Epithelial cell of esophagus (primary cell): ENCODE measurements at regions not wholly inside any gene's neighbourhood (a gene's known extent, or its start where the extent isn't known, plus 50 kb on each side); places are given as distances from the start of the nearest gene placed in this dataset.

Experiments used
- DNase-seq: peaks from one replicate; pipeline ENCODE4 v3.0.0; 2010; ENCODE audit warnings: low read depth
- H3K4me3 ChIP-seq: 2 replicates; pipeline ENCODE4 v1.5.1; 2011; ENCODE audit warnings: mild to moderate bottlenecking, low read length, control low read depth
- TF ChIP-seq, protein P1 (sequence below): IDR thresholded peaks from 2 replicates; pipeline ENCODE4 v1.5.1; 2011; ENCODE audit warnings: low read depth, mild to moderate bottlenecking, low read length, control low read depth, inconsistent platforms; ENCODE audit not compliant: insufficient read depth; ENCODE audit errors: missing control alignments

DNA sequence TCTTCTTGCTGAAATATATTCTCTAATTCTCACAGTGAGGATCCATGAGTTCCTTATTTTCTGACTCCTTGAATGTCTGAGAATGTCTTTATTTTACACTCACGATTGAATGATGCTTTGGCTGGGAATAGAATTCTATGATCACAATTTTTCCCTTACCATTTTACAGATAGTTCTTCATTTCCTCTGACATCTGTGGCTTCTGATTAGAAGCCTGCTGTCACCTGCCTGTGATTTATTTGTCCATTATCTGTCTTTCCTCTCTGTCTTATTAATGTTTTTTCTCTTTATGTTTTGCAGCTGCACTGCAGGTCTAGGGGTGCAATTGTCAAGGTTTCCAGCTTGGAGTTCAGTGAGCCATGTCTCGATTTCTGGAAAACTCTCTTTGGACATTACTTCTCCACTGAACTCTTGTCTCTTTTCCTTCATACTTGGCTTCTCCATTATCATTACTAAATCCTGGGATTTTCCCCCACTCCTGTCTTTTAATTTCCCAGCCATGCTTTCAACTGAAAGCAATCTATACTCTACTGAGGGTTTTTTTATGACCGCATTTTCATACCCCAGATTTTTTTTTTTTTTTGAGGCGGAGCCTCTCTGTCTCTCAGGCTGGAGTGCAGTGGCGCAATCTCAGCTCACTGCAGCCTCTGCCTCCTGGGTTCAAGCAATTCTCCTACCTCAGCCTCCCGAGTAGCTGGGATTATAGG, 85.8 kb upstream of the PRNP start:
- no peak for DNase-seq
- TF ChIP-seq, protein P1, sequence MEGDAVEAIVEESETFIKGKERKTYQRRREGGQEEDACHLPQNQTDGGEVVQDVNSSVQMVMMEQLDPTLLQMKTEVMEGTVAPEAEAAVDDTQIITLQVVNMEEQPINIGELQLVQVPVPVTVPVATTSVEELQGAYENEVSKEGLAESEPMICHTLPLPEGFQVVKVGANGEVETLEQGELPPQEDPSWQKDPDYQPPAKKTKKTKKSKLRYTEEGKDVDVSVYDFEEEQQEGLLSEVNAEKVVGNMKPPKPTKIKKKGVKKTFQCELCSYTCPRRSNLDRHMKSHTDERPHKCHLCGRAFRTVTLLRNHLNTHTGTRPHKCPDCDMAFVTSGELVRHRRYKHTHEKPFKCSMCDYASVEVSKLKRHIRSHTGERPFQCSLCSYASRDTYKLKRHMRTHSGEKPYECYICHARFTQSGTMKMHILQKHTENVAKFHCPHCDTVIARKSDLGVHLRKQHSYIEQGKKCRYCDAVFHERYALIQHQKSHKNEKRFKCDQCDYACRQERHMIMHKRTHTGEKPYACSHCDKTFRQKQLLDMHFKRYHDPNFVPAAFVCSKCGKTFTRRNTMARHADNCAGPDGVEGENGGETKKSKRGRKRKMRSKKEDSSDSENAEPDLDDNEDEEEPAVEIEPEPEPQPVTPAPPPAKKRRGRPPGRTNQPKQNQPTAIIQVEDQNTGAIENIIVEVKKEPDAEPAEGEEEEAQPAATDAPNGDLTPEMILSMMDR: no peak
- no peak overlapping the region for H3K4me3 ChIP-seq

- TF ChIP-seq, protein P1: no peak
- no peak overlapping the region for H3K4me3 ChIP-seq
- no peak for DNase-seq
Measured at GRCh38 chr20:4597215-4597614, 89.0 kb upstream of the PRNP start.

DNA sequence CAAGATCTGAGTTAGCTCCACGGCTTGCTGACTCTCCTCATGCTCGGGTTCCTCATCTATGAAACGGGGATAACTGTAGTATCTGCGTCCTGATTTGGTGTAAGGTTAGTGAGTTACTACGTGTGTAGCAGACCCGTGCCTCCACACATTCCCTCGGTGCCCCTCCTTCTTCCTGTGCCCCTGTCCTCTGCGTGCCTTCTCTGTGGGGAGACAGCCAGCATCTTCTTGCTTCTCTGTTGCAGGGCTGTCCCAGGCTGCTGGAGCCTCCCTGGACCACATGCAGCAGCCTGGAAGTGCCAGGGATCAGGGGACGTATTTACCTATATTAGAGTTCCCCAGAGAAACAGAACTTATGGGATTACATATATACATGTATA, 93.1 kb upstream of the PRNP start:
- no peak for DNase-seq
- TF ChIP-seq, protein P1: no peak
- no peak overlapping the region for H3K4me3 ChIP-seq

DNA sequence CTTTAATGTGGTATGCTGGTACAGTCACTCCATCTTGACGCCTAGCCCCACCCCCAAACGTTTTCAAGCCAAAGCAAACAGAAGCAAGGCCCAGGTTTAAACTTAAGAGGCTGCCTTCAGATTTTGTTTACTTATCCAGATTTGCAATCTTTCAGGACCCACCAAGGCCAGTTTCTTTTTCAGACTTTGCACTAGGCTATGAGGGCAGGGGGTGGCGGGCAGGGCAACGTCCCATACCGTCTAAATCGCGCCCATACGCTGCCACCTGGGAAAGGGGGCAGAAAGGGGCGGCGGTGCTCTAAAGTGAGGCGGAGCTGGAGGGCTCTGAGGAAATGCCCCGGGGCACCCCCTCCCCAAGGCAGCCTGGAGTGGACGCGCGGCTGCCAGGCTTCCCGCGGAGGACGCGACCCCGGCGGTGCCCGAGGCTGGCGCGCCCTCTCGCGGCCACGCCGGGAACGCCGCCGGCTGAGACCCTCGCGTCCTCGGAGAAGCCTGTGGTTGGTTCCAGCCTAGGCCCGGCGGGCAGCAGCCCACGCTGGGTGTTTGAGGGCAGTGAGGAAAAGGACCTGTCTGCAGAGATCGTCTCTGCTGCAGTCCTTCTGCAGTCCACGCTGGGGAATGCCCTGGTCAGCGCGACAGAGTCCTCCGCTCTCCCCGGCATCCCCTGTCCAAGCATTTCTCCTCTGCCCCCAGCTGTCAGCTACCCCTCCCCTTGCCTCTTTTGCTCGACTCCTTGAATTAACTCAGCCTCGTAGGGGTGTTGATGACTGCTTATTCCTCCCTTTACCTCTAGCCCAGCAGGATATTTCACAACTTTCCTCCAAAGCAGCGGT, 93.7 kb upstream of the PRNP start:
- peak; percentile 30 for DNase-seq
- H3K4me3 ChIP-seq: peak overlapping the region; percentile 34
- TF ChIP-seq, protein P1: peak; percentile 50

DNA sequence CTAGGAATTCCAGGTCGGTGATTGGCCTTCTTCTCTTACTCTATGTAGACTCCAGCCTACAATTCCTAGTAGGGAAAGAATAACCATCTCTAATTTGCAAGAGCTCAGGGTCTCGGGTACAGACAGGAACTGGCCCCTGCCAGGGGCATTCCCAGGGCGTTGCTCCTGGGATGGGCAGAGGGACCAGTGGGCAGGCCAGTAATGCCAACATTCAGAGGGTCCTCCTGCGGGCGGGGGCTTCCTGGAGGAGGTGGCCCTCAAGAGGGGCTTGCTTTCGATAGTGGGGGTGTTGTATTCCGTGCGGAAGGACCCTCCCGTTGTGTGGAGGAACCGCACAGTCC, 94.3 kb upstream of the PRNP start:
- no peak overlapping the region for H3K4me3 ChIP-seq
- no peak for DNase-seq
- TF ChIP-seq, protein P1: no peak

DNA sequence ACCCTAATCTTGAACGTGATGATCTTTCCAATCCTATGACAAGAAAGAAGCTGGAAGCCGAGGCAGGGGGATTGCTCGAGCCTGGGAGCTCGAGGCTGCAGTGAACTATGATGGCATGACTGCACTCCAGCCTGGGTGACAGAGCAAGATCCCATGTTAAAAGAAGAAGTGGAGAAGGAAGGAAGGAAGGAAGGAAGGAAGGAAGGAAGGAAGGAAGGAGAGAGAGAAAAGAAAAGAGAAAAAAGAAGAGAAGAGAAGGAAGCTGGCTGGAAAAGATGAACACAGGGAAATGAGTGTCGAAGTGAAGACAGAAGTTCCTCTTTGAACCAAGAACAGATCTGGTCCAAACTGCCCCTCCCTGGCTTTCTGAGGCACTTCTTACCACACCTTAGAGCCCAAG, 100.5 kb upstream of the PRNP start:
- no peak overlapping the region for H3K4me3 ChIP-seq
- TF ChIP-seq, protein P1: no peak
- no peak for DNase-seq

GRCh38 chr20:4585104-4585753, 101.0 kb upstream of the PRNP start:
- DNase-seq: peak; percentile 31
- TF ChIP-seq, protein P1: no peak
- H3K4me3 ChIP-seq: no peak overlapping the region
